ENCODE measurements at regions not wholly inside any gene's neighbourhood (a gene's known extent, or its start where the extent isn't known, plus 50 kb on each side); places are given as distances from the start of the nearest gene placed in this dataset.

- no peak overlapping the region for H3K4me3 ChIP-seq (ENCODE audit: low read length)
- no peaks in the 10 kb centered on the region for H3K4me1 Mint-ChIP-seq (ENCODE audit: low read depth)
- no peak overlapping the region for H3K27ac Mint-ChIP-seq
- H3K36me3 Mint-ChIP-seq (ENCODE audit: low read depth): no peaks in the 10 kb centered on the region
- H3K27ac ChIP-seq (ENCODE audit: low read depth in 1 of 2, low read length in 2 of 2): no peak overlapping the region
- DNase-seq (peak in 1 of 14 experiments; percentile 24), ATAC-seq (ENCODE audit: poor library complexity) (no peak)
- no peak overlapping the region for H3K4me3 Mint-ChIP-seq
- H3K9me3 Mint-ChIP-seq: no peaks in the 10 kb centered on the region
- peaks cover 10% of the 10 kb centered on the region for H3K4me1 ChIP-seq (ENCODE audit: insufficient read depth, low read length)
- TF ChIP-seq CTCF (IDR thresholded peaks at IDR 0.05): no peak
- intact Hi-C loops (cut with DNase I, micrococcal nuclease): no loop called here
- no peaks in the 10 kb centered on the region for H3K27me3 Mint-ChIP-seq
- CTCF ChIA-PET: no interaction called here
- no peaks in the 10 kb centered on the region for H3K36me3 ChIP-seq (ENCODE audit: insufficient read depth, low read length)
- POLR2A ChIA-PET: no interaction called here
- no peaks in the 10 kb centered on the region for H3K9me3 ChIP-seq (ENCODE audit: control insufficient read depth in 1 of 2, insufficient read depth in 1 of 2, low read length in 2 of 2)
- no peaks in the 10 kb centered on the region for H3K27me3 ChIP-seq (ENCODE audit: control insufficient read depth in 1 of 2, insufficient read depth in 2 of 2, low read length in 2 of 2)
These were observed 61.6 kb upstream of the HS6ST1 start for GRCh38 chr2:128380061-128380889.

- no peaks in the 10 kb centered on the region for H3K27me3 ChIP-seq (ENCODE audit: control insufficient read depth in 1 of 2, insufficient read depth in 2 of 2, low read length in 2 of 2)
- no peak for TF ChIP-seq CTCF (IDR thresholded peaks at IDR 0.05)
- no peak overlapping the region for H3K27ac ChIP-seq (ENCODE audit: low read depth in 1 of 2, low read length in 2 of 2)
- intact Hi-C loops (cut with DNase I, micrococcal nuclease): no loop called here
- DNase-seq (peak in 1 of 14 experiments; percentile 27), ATAC-seq (ENCODE audit: poor library complexity) (no peak)
- H3K4me3 ChIP-seq (ENCODE audit: low read length): no peak overlapping the region
- no peaks in the 10 kb centered on the region for H3K36me3 Mint-ChIP-seq (ENCODE audit: low read depth)
- no peaks in the 10 kb centered on the region for H3K9me3 ChIP-seq (ENCODE audit: control insufficient read depth in 1 of 2, insufficient read depth in 1 of 2, low read length in 2 of 2)
- POLR2A ChIA-PET: no interaction called here
- no peaks in the 10 kb centered on the region for H3K4me1 Mint-ChIP-seq (ENCODE audit: low read depth)
- no peak overlapping the region for H3K4me3 Mint-ChIP-seq
- no peak overlapping the region for H3K27ac Mint-ChIP-seq
- H3K9me3 Mint-ChIP-seq: no peaks in the 10 kb centered on the region
- CTCF ChIA-PET: no interaction called here
- no peaks in the 10 kb centered on the region for H3K36me3 ChIP-seq (ENCODE audit: insufficient read depth, low read length)
- peaks cover 10% of the 10 kb centered on the region for H3K4me1 ChIP-seq (ENCODE audit: insufficient read depth, low read length)
- H3K27me3 Mint-ChIP-seq: no peaks in the 10 kb centered on the region
These were observed 62.6 kb upstream of the HS6ST1 start for GRCh38 chr2:128380961-128381938.

GRCh38 chr2:128384446-128384845 is 65.8 kb upstream of the HS6ST1 start:
- DNase-seq (no peak), ATAC-seq (ENCODE audit: poor library complexity) (no peak)
- Histone ChIP-seq H3K4me3 (ENCODE audit: low read length) (no peak overlapping the region), H3K4me1 (ENCODE audit: insufficient read depth, low read length) (peaks cover 10% of the 10 kb centered on the region), H3K27ac (ENCODE audit: low read depth in 1 of 2, low read length in 2 of 2) (no peak overlapping the region), H3K36me3 (ENCODE audit: insufficient read depth, low read length) (no peaks in the 10 kb centered on the region), H3K27me3 (ENCODE audit: control insufficient read depth in 1 of 2, insufficient read depth in 2 of 2, low read length in 2 of 2) (no peaks in the 10 kb centered on the region), H3K9me3 (ENCODE audit: control insufficient read depth in 1 of 2, insufficient read depth in 1 of 2, low read length in 2 of 2) (no peaks in the 10 kb centered on the region)
- intact Hi-C loops (cut with DNase I, micrococcal nuclease): no loop called here
- Mint-ChIP-seq H3K4me1 (ENCODE audit: low read depth) (no peaks in the 10 kb centered on the region), H3K9me3 (no peaks in the 10 kb centered on the region), H3K27ac (no peak overlapping the region), H3K27me3 (no peaks in the 10 kb centered on the region), H3K4me3 (no peak overlapping the region), H3K36me3 (ENCODE audit: low read depth) (no peaks in the 10 kb centered on the region)
- CTCF ChIA-PET: no interaction called here
- POLR2A ChIA-PET: no interaction called here
- no peak for TF ChIP-seq CTCF (IDR thresholded peaks at IDR 0.05)

Measured in CD4-positive, alpha-beta T cell (primary cell).